ENCODE measurements at regions not wholly inside any gene's neighbourhood (a gene's known extent, or its start where the extent isn't known, plus 50 kb on each side); places are given as distances from the start of the nearest gene placed in this dataset.

- TF ChIP-seq POLR2AphosphoS5 (IDR thresholded peaks at IDR 0.05; ENCODE audit: borderline replicate concordance, low read depth, low read length) (no peak), EZH2 (IDR thresholded peaks at IDR 0.05) (no peak)
Measured at GRCh38 chr11:19349340-19350025, 108.7 kb upstream of the E2F8 start.
